ENCODE measurements at regions not wholly inside any gene's neighbourhood (a gene's known extent, or its start where the extent isn't known, plus 50 kb on each side); places are given as distances from the start of the nearest gene placed in this dataset.

DNA sequence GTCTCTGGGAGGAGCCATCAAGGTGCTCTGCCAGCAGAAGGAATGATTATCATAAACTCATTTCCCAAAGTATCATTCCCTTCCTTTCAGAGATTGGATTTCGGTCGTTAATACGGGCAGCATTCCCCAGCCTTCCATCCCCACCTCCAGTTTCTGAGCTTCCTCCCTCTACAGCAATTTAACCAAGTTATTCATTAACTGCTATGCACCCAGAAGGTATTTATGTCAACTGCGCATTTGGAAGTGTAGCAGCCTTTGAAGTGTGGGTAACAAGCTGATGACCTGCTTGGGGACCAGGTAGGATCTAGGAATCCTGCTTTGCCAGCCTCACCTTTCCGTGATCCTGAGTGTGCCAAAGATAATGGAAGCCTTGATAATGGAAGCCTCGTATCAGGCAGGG is 172.4 kb upstream of the IGSF21 start:
- no peak for DNase-seq
- TF ChIP-seq, protein P1, sequence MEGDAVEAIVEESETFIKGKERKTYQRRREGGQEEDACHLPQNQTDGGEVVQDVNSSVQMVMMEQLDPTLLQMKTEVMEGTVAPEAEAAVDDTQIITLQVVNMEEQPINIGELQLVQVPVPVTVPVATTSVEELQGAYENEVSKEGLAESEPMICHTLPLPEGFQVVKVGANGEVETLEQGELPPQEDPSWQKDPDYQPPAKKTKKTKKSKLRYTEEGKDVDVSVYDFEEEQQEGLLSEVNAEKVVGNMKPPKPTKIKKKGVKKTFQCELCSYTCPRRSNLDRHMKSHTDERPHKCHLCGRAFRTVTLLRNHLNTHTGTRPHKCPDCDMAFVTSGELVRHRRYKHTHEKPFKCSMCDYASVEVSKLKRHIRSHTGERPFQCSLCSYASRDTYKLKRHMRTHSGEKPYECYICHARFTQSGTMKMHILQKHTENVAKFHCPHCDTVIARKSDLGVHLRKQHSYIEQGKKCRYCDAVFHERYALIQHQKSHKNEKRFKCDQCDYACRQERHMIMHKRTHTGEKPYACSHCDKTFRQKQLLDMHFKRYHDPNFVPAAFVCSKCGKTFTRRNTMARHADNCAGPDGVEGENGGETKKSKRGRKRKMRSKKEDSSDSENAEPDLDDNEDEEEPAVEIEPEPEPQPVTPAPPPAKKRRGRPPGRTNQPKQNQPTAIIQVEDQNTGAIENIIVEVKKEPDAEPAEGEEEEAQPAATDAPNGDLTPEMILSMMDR (IDR thresholded peaks at IDR 0.05; ENCODE audit: low read depth, low read length, missing control alignments) = no peak
- Histone ChIP-seq H3K27me3 (replicated peaks) (no peaks in the 10 kb centered on the region), H3K27ac (no peak overlapping the region), H3K4me3 (ENCODE audit: low read depth, low read length) (no peak overlapping the region), H3K36me3 (replicated peaks) (no peaks in the 10 kb centered on the region)
- in situ Hi-C loops (cut with HindIII; ENCODE audit: low pct_ligation_motif_present, low sequenced_read_pairs) = no loop called here

- Histone ChIP-seq H3K36me3 (replicated peaks) (no peaks in the 10 kb centered on the region), H3K27me3 (replicated peaks) (no peaks in the 10 kb centered on the region), H3K27ac (no peak overlapping the region), H3K4me3 (ENCODE audit: low read depth, low read length) (no peak overlapping the region)
- TF ChIP-seq, protein P1 (IDR thresholded peaks at IDR 0.05; ENCODE audit: low read depth, low read length, missing control alignments) = no peak
- in situ Hi-C loops (cut with HindIII; ENCODE audit: low pct_ligation_motif_present, low sequenced_read_pairs) = no loop called here
- no peak for DNase-seq
Observed at GRCh38 chr1:17941431-17942189, 166.0 kb upstream of the IGSF21 start.

DNA sequence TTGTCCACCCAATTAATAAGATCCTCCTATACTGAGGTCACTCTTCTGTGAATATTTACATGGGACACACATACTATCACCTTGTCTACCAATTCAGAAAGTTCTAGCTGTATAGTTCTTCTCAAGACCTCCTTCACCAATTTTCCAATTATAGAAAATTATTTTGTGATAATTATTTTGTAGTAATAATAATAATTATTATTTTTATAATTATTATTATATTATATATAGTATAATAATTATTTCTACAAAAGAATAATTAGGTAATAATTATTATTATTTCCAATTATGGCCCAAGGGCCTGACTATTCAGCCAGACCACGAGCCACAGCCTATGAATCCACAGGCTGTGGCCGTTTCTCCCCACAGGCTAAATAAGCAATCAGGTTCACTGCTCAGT is 164.1 kb upstream of the IGSF21 start:
- Histone ChIP-seq H3K27ac (no peak overlapping the region), H3K4me3 (ENCODE audit: low read depth, low read length) (no peak overlapping the region), H3K36me3 (replicated peaks) (no peaks in the 10 kb centered on the region), H3K27me3 (replicated peaks) (no peaks in the 10 kb centered on the region)
- no peak for DNase-seq
- in situ Hi-C loops (cut with HindIII; ENCODE audit: low pct_ligation_motif_present, low sequenced_read_pairs) = no loop called here
- TF ChIP-seq, protein P1 (IDR thresholded peaks at IDR 0.05; ENCODE audit: low read depth, low read length, missing control alignments) = no peak

- DNase-seq = no peak
- Histone ChIP-seq H3K36me3 (replicated peaks) (no peaks in the 10 kb centered on the region), H3K4me3 (ENCODE audit: low read depth, low read length) (no peak overlapping the region), H3K27me3 (replicated peaks) (no peaks in the 10 kb centered on the region), H3K27ac (no peak overlapping the region)
- in situ Hi-C loops (cut with HindIII; ENCODE audit: low pct_ligation_motif_present, low sequenced_read_pairs) = no loop called here
- TF ChIP-seq, protein P1 (IDR thresholded peaks at IDR 0.05; ENCODE audit: low read depth, low read length, missing control alignments) = no peak
Observed at GRCh38 chr1:17944646-17945045, 163.0 kb upstream of the IGSF21 start.

GRCh38 chr1:17946434-17946833 is 161.2 kb upstream of the IGSF21 start:
- in situ Hi-C loops (cut with HindIII; ENCODE audit: low pct_ligation_motif_present, low sequenced_read_pairs) = no loop called here

More at GRCh38 chr1:17946434-17946833, 161.2 kb upstream of the IGSF21 start:
- no peaks in the 10 kb centered on the region for H3K36me3 ChIP-seq (replicated peaks)
- no peak overlapping the region for H3K4me3 ChIP-seq (ENCODE audit: low read depth, low read length)
- H3K27me3 ChIP-seq (replicated peaks) = no peaks in the 10 kb centered on the region
- TF ChIP-seq, protein P1 (IDR thresholded peaks at IDR 0.05; ENCODE audit: low read depth, low read length, missing control alignments) = no peak
- no peak for DNase-seq
- H3K27ac ChIP-seq = no peak overlapping the region

Data from brain microvascular endothelial cell (primary cell).